Activated naive CD4-positive, alpha-beta T cell treated with anti-CD3 and anti-CD28 coated beads, Interleukin-2, amount 10 ng/mL, durations not matched to agents 7 days and 5 days (primary cell): ENCODE measurements at regions not wholly inside any gene's neighbourhood (a gene's known extent, or its start where the extent isn't known, plus 50 kb on each side); places are given as distances from the start of the nearest gene placed in this dataset.

Experiments used
- CTCF ChIA-PET: fragments of 350-600 bp; sonication (Branson Sonifier 250); formaldehyde crosslinking; loops from one replicate; lab custom pipeline; 2021; ENCODE audit warnings: antibody characterized with exemption; lab: Charles Lee
- DNase-seq: peaks from one replicate; pipeline ENCODE4 v3.0.0-alpha.2; 2020
- H3K27ac Mint-ChIP-seq: one replicate; pipeline ENCODE4 v1.8.0; 2021; ENCODE audit warnings: mild to moderate bottlenecking, moderate library complexity, mixed read lengths
- H3K27me3 Mint-ChIP-seq: one replicate; pipeline ENCODE4 v1.8.0; 2021; ENCODE audit warnings: mild to moderate bottlenecking, mixed read lengths
- H3K36me3 Mint-ChIP-seq: one replicate; pipeline ENCODE4 v1.8.0; 2021; ENCODE audit warnings: mixed read lengths
- H3K4me1 Mint-ChIP-seq: one replicate; pipeline ENCODE4 v1.8.0; 2021; ENCODE audit warnings: mixed read lengths
- H3K4me3 Mint-ChIP-seq: one replicate; pipeline ENCODE4 v1.8.0; 2021; ENCODE audit warnings: mild to moderate bottlenecking, moderate library complexity, mixed read lengths
- H3K9me3 Mint-ChIP-seq: one replicate; pipeline ENCODE4 v1.8.0; 2021; ENCODE audit warnings: mixed read lengths

GRCh38 chr11:32015427-32015826 lies 75.4 kb upstream of the RCN1 start:
- Mint-ChIP-seq H3K4me3 (no peak overlapping the region), H3K27me3 (peaks cover 11% of the 10 kb centered on the region), H3K4me1 (no peaks in the 10 kb centered on the region), H3K9me3 (no peaks in the 10 kb centered on the region), H3K36me3 (no peaks in the 10 kb centered on the region), H3K27ac (no peak overlapping the region)
- CTCF ChIA-PET, result no interaction called here
- no peak for DNase-seq

GRCh38 chr11:32013603-32014002 lies 77.3 kb upstream of the RCN1 start:
- H3K4me1 Mint-ChIP-seq, result no peaks in the 10 kb centered on the region
- no peaks in the 10 kb centered on the region for H3K9me3 Mint-ChIP-seq
- no peak overlapping the region for H3K4me3 Mint-ChIP-seq
- CTCF ChIA-PET, result no interaction called here
- no peaks in the 10 kb centered on the region for H3K36me3 Mint-ChIP-seq
- H3K27ac Mint-ChIP-seq, result no peak overlapping the region
- peaks cover 17% of the 10 kb centered on the region for H3K27me3 Mint-ChIP-seq
- DNase-seq, result no peak

- DNase-seq, result no peak
- Mint-ChIP-seq H3K4me3 (no peak overlapping the region), H3K27me3 (peaks cover 20% of the 10 kb centered on the region), H3K4me1 (no peaks in the 10 kb centered on the region), H3K36me3 (no peaks in the 10 kb centered on the region), H3K9me3 (no peaks in the 10 kb centered on the region), H3K27ac (no peak overlapping the region)
- CTCF ChIA-PET, result interaction anchor here (0.8 kb wide), 1 partner anchor 41 kb away, joined by 3 read pairs; no protein-coding TSS in a partner anchor
Measured at GRCh38 chr11:32012049-32012448, 78.8 kb upstream of the RCN1 start.

- Mint-ChIP-seq H3K4me1 (no peaks in the 10 kb centered on the region), H3K27me3 (peaks cover 31% of the 10 kb centered on the region)
- CTCF ChIA-PET, result interaction anchor here (0.7 kb wide), 1 partner anchor 611 kb away, joined by 3 read pairs; no protein-coding TSS in a partner anchor
Measured at GRCh38 chr11:32008880-32009551, 81.9 kb upstream of the RCN1 start.

GRCh38 chr11:32006799-32007388 lies 84.0 kb upstream of the RCN1 start:
- CTCF ChIA-PET, result interaction anchor here (0.7 to 1.4 kb wide), 8 partner anchors 10 to 529 kb away, joined by 3 to 8 read pairs (median 3); no protein-coding TSS in a partner anchor
- Mint-ChIP-seq H3K4me3 (no peak overlapping the region), H3K27ac (no peak overlapping the region), H3K9me3 (no peaks in the 10 kb centered on the region), H3K36me3 (no peaks in the 10 kb centered on the region), H3K27me3 (peaks cover 28% of the 10 kb centered on the region), H3K4me1 (no peaks in the 10 kb centered on the region)
- peak; percentile 35 for DNase-seq

More at GRCh38 chr11:32008880-32009551, 81.9 kb upstream of the RCN1 start:
- Mint-ChIP-seq H3K4me3 (no peak overlapping the region), H3K36me3 (no peaks in the 10 kb centered on the region), H3K9me3 (no peaks in the 10 kb centered on the region), H3K27ac (no peak overlapping the region)
- DNase-seq, result no peak

GRCh38 chr11:32005786-32006416 lies 85.0 kb upstream of the RCN1 start:
- CTCF ChIA-PET, result no interaction called here
- Mint-ChIP-seq H3K27ac (no peak overlapping the region), H3K27me3 (peaks cover 35% of the 10 kb centered on the region), H3K4me3 (no peak overlapping the region), H3K9me3 (no peaks in the 10 kb centered on the region), H3K4me1 (no peaks in the 10 kb centered on the region), H3K36me3 (no peaks in the 10 kb centered on the region)
- no peak for DNase-seq

- Mint-ChIP-seq H3K27ac (no peak overlapping the region), H3K4me3 (no peak overlapping the region), H3K27me3 (peaks cover 35% of the 10 kb centered on the region), H3K36me3 (no peaks in the 10 kb centered on the region), H3K9me3 (no peaks in the 10 kb centered on the region), H3K4me1 (no peaks in the 10 kb centered on the region)
- DNase-seq, result no peak
- CTCF ChIA-PET, result interaction anchor here (1.0 to 1.8 kb wide), 3 partner anchors 45 to 896 kb away, joined by 3 to 5 read pairs (median 4); no protein-coding TSS in a partner anchor
Measured at GRCh38 chr11:32003335-32003734, 87.5 kb upstream of the RCN1 start.

GRCh38 chr11:32002311-32002710 lies 88.6 kb upstream of the RCN1 start:
- H3K27me3 Mint-ChIP-seq, result peaks cover 30% of the 10 kb centered on the region
- H3K4me3 Mint-ChIP-seq, result no peak overlapping the region
- H3K9me3 Mint-ChIP-seq, result no peaks in the 10 kb centered on the region
- DNase-seq, result no peak
- no peaks in the 10 kb centered on the region for H3K36me3 Mint-ChIP-seq
- CTCF ChIA-PET, result interaction anchor here (1.8 kb wide), 1 partner anchor 895 kb away, joined by 4 read pairs; no protein-coding TSS in a partner anchor
- H3K4me1 Mint-ChIP-seq, result no peaks in the 10 kb centered on the region
- H3K27ac Mint-ChIP-seq, result no peak overlapping the region

GRCh38 chr11:31997955-31998354 lies 92.9 kb upstream of the RCN1 start:
- peaks cover 14% of the 10 kb centered on the region for H3K4me1 Mint-ChIP-seq
- CTCF ChIA-PET, result no interaction called here
- H3K4me3 Mint-ChIP-seq, result no peak overlapping the region
- no peaks in the 10 kb centered on the region for H3K36me3 Mint-ChIP-seq
- H3K27me3 Mint-ChIP-seq, result peaks cover 14% of the 10 kb centered on the region
- no peak overlapping the region for H3K27ac Mint-ChIP-seq
- H3K9me3 Mint-ChIP-seq, result no peaks in the 10 kb centered on the region
- no peak for DNase-seq

- H3K4me3 Mint-ChIP-seq, result no peak overlapping the region
- no peaks in the 10 kb centered on the region for H3K36me3 Mint-ChIP-seq
- peaks cover 10% of the 10 kb centered on the region for H3K27me3 Mint-ChIP-seq
- H3K9me3 Mint-ChIP-seq, result no peaks in the 10 kb centered on the region
- peaks cover 14% of the 10 kb centered on the region for H3K4me1 Mint-ChIP-seq
- CTCF ChIA-PET, result interaction anchor here (1.3 kb wide), 1 partner anchor 11 kb away, joined by 3 read pairs; no protein-coding TSS in a partner anchor
- DNase-seq, result no peak
- no peak overlapping the region for H3K27ac Mint-ChIP-seq
Measured at GRCh38 chr11:31996159-31996881, 94.6 kb upstream of the RCN1 start.

GRCh38 chr11:31995525-31996094 lies 95.3 kb upstream of the RCN1 start:
- no peak overlapping the region for H3K4me3 Mint-ChIP-seq
- no peaks in the 10 kb centered on the region for H3K36me3 Mint-ChIP-seq
- H3K9me3 Mint-ChIP-seq, result no peaks in the 10 kb centered on the region
- peaks cover 4% of the 10 kb centered on the region for H3K27me3 Mint-ChIP-seq
- H3K4me1 Mint-ChIP-seq, result peaks cover 14% of the 10 kb centered on the region
- H3K27ac Mint-ChIP-seq, result no peak overlapping the region
- DNase-seq, result peak; percentile 49
- CTCF ChIA-PET, result no interaction called here

GRCh38 chr11:31995032-31995431 lies 95.8 kb upstream of the RCN1 start:
- no peaks in the 10 kb centered on the region for H3K9me3 Mint-ChIP-seq
- CTCF ChIA-PET, result no interaction called here
- H3K27me3 Mint-ChIP-seq, result no peaks in the 10 kb centered on the region
- peaks cover 14% of the 10 kb centered on the region for H3K4me1 Mint-ChIP-seq
- DNase-seq, result no peak
- H3K27ac Mint-ChIP-seq, result no peak overlapping the region
- H3K36me3 Mint-ChIP-seq, result no peaks in the 10 kb centered on the region
- H3K4me3 Mint-ChIP-seq, result no peak overlapping the region

GRCh38 chr11:31987118-31988005 lies 103.5 kb upstream of the RCN1 start:
- Mint-ChIP-seq H3K4me3 (no peak overlapping the region), H3K36me3 (no peaks in the 10 kb centered on the region), H3K27me3 (peaks cover 46% of the 10 kb centered on the region), H3K9me3 (no peaks in the 10 kb centered on the region), H3K27ac (no peak overlapping the region), H3K4me1 (no peaks in the 10 kb centered on the region)
- CTCF ChIA-PET, result interaction anchor here (0.6 to 1.2 kb wide), 2 partner anchors 12 to 29 kb away, joined by 3 to 4 read pairs; no protein-coding TSS in a partner anchor
- no peak for DNase-seq
